Vagina (tissue), 2 donors: ENCODE measurements at regions not wholly inside any gene's neighbourhood (a gene's known extent, or its start where the extent isn't known, plus 50 kb on each side); places are given as distances from the start of the nearest gene placed in this dataset.

Experiments
- DNase-seq, 2 donors: peaks; one replicate each; pipeline ENCODE4 v3.0.0-alpha.2; 2017; ENCODE audit errors: extremely low spot score in 2 of 2
- H3K27ac ChIP-seq: fragments of 200-600 bp; sonication (generic); one replicate; pipeline ENCODE4 v1.5.1; 2019
- H3K27me3 ChIP-seq: fragments of 200-600 bp; sonication (generic); one replicate; pipeline ENCODE4 v1.5.1; 2019
- H3K36me3 ChIP-seq, 2 donors: fragments of 200-600 bp; sonication (generic); one replicate each; pipeline ENCODE4 v1.5.1; 2017 to 2019
- H3K4me1 ChIP-seq: fragments of 200-600 bp; sonication (generic); one replicate; pipeline ENCODE4 v1.5.1; 2019
- H3K4me3 ChIP-seq, 2 donors: fragments of 200-600 bp; sonication (generic); 1 replicate in 1 of 2; 2 replicates in 1 of 2; pipeline ENCODE4 v1.5.1; 2016 to 2019
- H3K9me3 ChIP-seq: fragments of 200-600 bp; sonication (generic); one replicate; pipeline ENCODE4 v1.5.1; 2019
- CTCF ChIP-seq, 3 experiments: fragments of 450-650 bp in 2 of 3; fragments of 200-600 bp in 1 of 3; sonication (generic) in 1 of 3; IDR thresholded peaks; one replicate each; pipeline ENCODE4 v1.5.1; 2017 to 2019; ENCODE audit warnings: antibody characterized with exemption in 3 of 3, mild to moderate bottlenecking in 2 of 3, moderate library complexity in 2 of 3
- POLR2A ChIP-seq, 2 donors: fragments of 450-650 bp; IDR thresholded peaks; one replicate each; pipeline ENCODE4 v1.6.1; 2017; ENCODE audit warnings: antibody characterized with exemption in 2 of 2, mild to moderate bottlenecking in 2 of 2, moderate library complexity in 2 of 2
- POLR2AphosphoS5 ChIP-seq, 2 donors: sonication (generic); formaldehyde crosslinking; IDR thresholded peaks; one replicate each; pipeline ENCODE4 v1.9.0; 2017; ENCODE audit warnings: antibody characterized with exemption in 2 of 2, mild to moderate bottlenecking in 2 of 2, low read depth in 1 of 2; ENCODE audit not compliant: insufficient read depth in 1 of 2
- intact Hi-C: fragments of 100-400 bp; cut with DNase I; formaldehyde crosslinking; loops from one replicate; pipeline ENCODE4 v1.15.1; 2023

- Histone ChIP-seq H3K9me3 (no peaks in the 10 kb centered on the region), H3K36me3 (no peaks in the 10 kb centered on the region), H3K27me3 (no peaks in the 10 kb centered on the region), H3K4me1 (no peaks in the 10 kb centered on the region), H3K27ac (no peak overlapping the region), H3K4me3 (no peak overlapping the region)
- no peak for DNase-seq
- TF ChIP-seq POLR2A (IDR thresholded peaks at IDR 0.05) (no peak), CTCF (IDR thresholded peaks at IDR 0.05) (no peak), POLR2AphosphoS5 (IDR thresholded peaks at IDR 0.05; ENCODE audit: insufficient read depth in 1 of 2, low read depth in 1 of 2) (no peak)
- intact Hi-C loops, result no loop called here
Observed at GRCh38 chr5:38607396-38607795, 51.0 kb upstream of the LIFR start.

GRCh38 chr5:38607930-38608564, 51.6 kb upstream of the LIFR start:
- H3K4me3 ChIP-seq, result no peak overlapping the region
- no peak for TF ChIP-seq POLR2AphosphoS5 (IDR thresholded peaks at IDR 0.05; ENCODE audit: insufficient read depth in 1 of 2, low read depth in 1 of 2)
- intact Hi-C loops, result no loop called here
- H3K27ac ChIP-seq, result no peak overlapping the region
- H3K9me3 ChIP-seq, result no peaks in the 10 kb centered on the region
- no peak for DNase-seq
- no peaks in the 10 kb centered on the region for H3K27me3 ChIP-seq
- no peaks in the 10 kb centered on the region for H3K36me3 ChIP-seq
- no peaks in the 10 kb centered on the region for H3K4me1 ChIP-seq

- no peak overlapping the region for H3K4me3 ChIP-seq
- TF ChIP-seq POLR2A (IDR thresholded peaks at IDR 0.05) (no peak), CTCF (IDR thresholded peaks at IDR 0.05) (no peak), POLR2AphosphoS5 (IDR thresholded peaks at IDR 0.05; ENCODE audit: insufficient read depth in 1 of 2, low read depth in 1 of 2) (no peak)
- intact Hi-C loops, result no loop called here
- no peak for DNase-seq
- no peak overlapping the region for H3K27ac ChIP-seq
- H3K4me1 ChIP-seq, result no peaks in the 10 kb centered on the region
- H3K36me3 ChIP-seq, result no peaks in the 10 kb centered on the region
- no peaks in the 10 kb centered on the region for H3K27me3 ChIP-seq
- H3K9me3 ChIP-seq, result no peaks in the 10 kb centered on the region
Observed at GRCh38 chr5:38608874-38609273, 52.4 kb upstream of the LIFR start.

GRCh38 chr5:38612851-38613250, 56.4 kb upstream of the LIFR start:
- no peaks in the 10 kb centered on the region for H3K27me3 ChIP-seq
- TF ChIP-seq POLR2A (IDR thresholded peaks at IDR 0.05), result no peak
- TF ChIP-seq CTCF (IDR thresholded peaks at IDR 0.05), result no peak
- TF ChIP-seq POLR2AphosphoS5 (IDR thresholded peaks at IDR 0.05; ENCODE audit: insufficient read depth in 1 of 2, low read depth in 1 of 2), result no peak
- intact Hi-C loops, result no loop called here

GRCh38 chr5:38613490-38613889, 57.0 kb upstream of the LIFR start:
- no peak overlapping the region for H3K4me3 ChIP-seq
- intact Hi-C loops, result no loop called here
- H3K27ac ChIP-seq, result no peak overlapping the region
- DNase-seq, result no peak
- TF ChIP-seq POLR2A (IDR thresholded peaks at IDR 0.05) (no peak), CTCF (IDR thresholded peaks at IDR 0.05) (no peak), POLR2AphosphoS5 (IDR thresholded peaks at IDR 0.05; ENCODE audit: insufficient read depth in 1 of 2, low read depth in 1 of 2) (no peak)
- H3K27me3 ChIP-seq, result no peaks in the 10 kb centered on the region
- no peaks in the 10 kb centered on the region for H3K36me3 ChIP-seq
- peaks cover 6% of the 10 kb centered on the region for H3K9me3 ChIP-seq
- H3K4me1 ChIP-seq, result no peaks in the 10 kb centered on the region

More at GRCh38 chr5:38612851-38613250, 56.4 kb upstream of the LIFR start:
- no peaks in the 10 kb centered on the region for H3K4me1 ChIP-seq
- H3K27ac ChIP-seq, result no peak overlapping the region
- DNase-seq, result no peak
- no peaks in the 10 kb centered on the region for H3K36me3 ChIP-seq
- peaks cover 1% of the 10 kb centered on the region for H3K9me3 ChIP-seq
- no peak overlapping the region for H3K4me3 ChIP-seq
